Bronchial epithelial cell (primary cell): ENCODE measurements at regions not wholly inside any gene's neighbourhood (a gene's known extent, or its start where the extent isn't known, plus 50 kb on each side); places are given as distances from the start of the nearest gene placed in this dataset.
"Not testable (repeated sequence)": the region's sequence is repeated elsewhere in the genome, so short reads cannot be mapped to it uniquely, and the experiment has no call there.

ENCODE experiments used
- DNase-seq: peaks from one replicate; pipeline ENCODE4 v3.0.0-alpha.2; 2010; ENCODE audit warnings: low read depth
- FAIRE-seq: peaks from 2 replicates; lab custom pipeline; 2011; peaks lifted over from hg19 to GRCh38; lab: Jason Lieb, UNC
- H3K27me3 ChIP-seq: 2 replicates; pipeline ENCODE4 v1.5.1; 2011; ENCODE audit warnings: low read length; ENCODE audit not compliant: control insufficient read depth, insufficient read depth
- H3K36me3 ChIP-seq: 2 replicates; pipeline ENCODE4 v1.5.1; 2011; ENCODE audit warnings: low read length; ENCODE audit not compliant: control insufficient read depth, insufficient read depth
- H3K4me3 ChIP-seq: 2 replicates; pipeline ENCODE4 v1.5.1; 2011; ENCODE audit warnings: mild to moderate bottlenecking, low read depth, low read length, control low read depth
- TF ChIP-seq, protein P1 (sequence below): IDR thresholded peaks from 2 replicates; pipeline ENCODE4 v1.5.1; 2011; ENCODE audit warnings: mild to moderate bottlenecking, moderate library complexity, low read length, control low read depth, inconsistent platforms; ENCODE audit not compliant: insufficient read depth, severe bottlenecking

GRCh38 chr7:89826121-89826520 is 328.1 kb upstream of the STEAP1 start:
- Histone ChIP-seq H3K4me3 (no peak overlapping the region), H3K27me3 (no peaks in the 10 kb centered on the region), H3K36me3 (no peaks in the 10 kb centered on the region)
- FAIRE-seq: no peak
- DNase-seq: no peak
- TF ChIP-seq, protein P1, sequence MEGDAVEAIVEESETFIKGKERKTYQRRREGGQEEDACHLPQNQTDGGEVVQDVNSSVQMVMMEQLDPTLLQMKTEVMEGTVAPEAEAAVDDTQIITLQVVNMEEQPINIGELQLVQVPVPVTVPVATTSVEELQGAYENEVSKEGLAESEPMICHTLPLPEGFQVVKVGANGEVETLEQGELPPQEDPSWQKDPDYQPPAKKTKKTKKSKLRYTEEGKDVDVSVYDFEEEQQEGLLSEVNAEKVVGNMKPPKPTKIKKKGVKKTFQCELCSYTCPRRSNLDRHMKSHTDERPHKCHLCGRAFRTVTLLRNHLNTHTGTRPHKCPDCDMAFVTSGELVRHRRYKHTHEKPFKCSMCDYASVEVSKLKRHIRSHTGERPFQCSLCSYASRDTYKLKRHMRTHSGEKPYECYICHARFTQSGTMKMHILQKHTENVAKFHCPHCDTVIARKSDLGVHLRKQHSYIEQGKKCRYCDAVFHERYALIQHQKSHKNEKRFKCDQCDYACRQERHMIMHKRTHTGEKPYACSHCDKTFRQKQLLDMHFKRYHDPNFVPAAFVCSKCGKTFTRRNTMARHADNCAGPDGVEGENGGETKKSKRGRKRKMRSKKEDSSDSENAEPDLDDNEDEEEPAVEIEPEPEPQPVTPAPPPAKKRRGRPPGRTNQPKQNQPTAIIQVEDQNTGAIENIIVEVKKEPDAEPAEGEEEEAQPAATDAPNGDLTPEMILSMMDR: no peak

- no peaks in the 10 kb centered on the region for H3K27me3 ChIP-seq
- no peak for DNase-seq
- FAIRE-seq: no peak
- H3K36me3 ChIP-seq: no peaks in the 10 kb centered on the region
- no peak overlapping the region for H3K4me3 ChIP-seq
- TF ChIP-seq, protein P1: no peak
Measured at GRCh38 chr7:89826557-89826956, 327.7 kb upstream of the STEAP1 start.

- peak; percentile 4 for DNase-seq
- Histone ChIP-seq H3K36me3 (no peaks in the 10 kb centered on the region), H3K27me3 (no peaks in the 10 kb centered on the region), H3K4me3 (no peak overlapping the region)
- no peak for FAIRE-seq
- TF ChIP-seq, protein P1: no peak
Measured at GRCh38 chr7:89837515-89837914, 316.8 kb upstream of the STEAP1 start.

DNA sequence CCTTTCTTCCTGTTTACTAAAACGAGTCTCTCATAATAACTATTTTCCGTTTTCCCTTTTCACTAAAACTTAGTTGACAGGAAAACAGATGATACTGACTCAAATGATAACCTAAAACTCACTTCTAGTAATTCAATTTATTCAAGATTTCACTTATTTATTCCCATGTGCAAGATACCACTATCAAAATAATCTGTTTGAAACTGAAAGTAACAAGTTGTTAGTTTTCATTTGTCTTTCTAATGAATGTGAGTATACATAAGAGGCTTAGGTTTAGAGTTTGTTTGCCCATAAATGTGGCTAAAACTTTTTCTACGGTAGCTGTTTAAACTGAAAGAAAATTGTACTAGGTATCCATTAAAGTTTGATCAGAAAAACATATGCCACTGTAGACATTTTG is 314.9 kb upstream of the STEAP1 start:
- Histone ChIP-seq H3K4me3 (no peak overlapping the region), H3K36me3 (no peaks in the 10 kb centered on the region), H3K27me3 (no peaks in the 10 kb centered on the region)
- TF ChIP-seq, protein P1: no peak
- FAIRE-seq (no peak), DNase-seq (no peak)

- Histone ChIP-seq H3K36me3 (no peaks in the 10 kb centered on the region), H3K4me3 (no peak overlapping the region), H3K27me3 (no peaks in the 10 kb centered on the region)
- no peak for FAIRE-seq
- DNase-seq: no peak
- TF ChIP-seq, protein P1: no peak
Measured at GRCh38 chr7:89845952-89846351, 308.3 kb upstream of the STEAP1 start.

- no peaks in the 10 kb centered on the region for H3K27me3 ChIP-seq
- H3K36me3 ChIP-seq: no peaks in the 10 kb centered on the region
- no peak overlapping the region for H3K4me3 ChIP-seq
- TF ChIP-seq, protein P1: no peak
- DNase-seq (no peak), FAIRE-seq (no peak)
Measured at GRCh38 chr7:89849052-89849451, 305.2 kb upstream of the STEAP1 start.

GRCh38 chr7:89857053-89857452 is 297.2 kb upstream of the STEAP1 start:
- H3K36me3 ChIP-seq, DNase-seq, H3K27me3 ChIP-seq, H3K4me3 ChIP-seq, FAIRE-seq: not testable (repeated sequence)
